Colonic mucosa (tissue), 4 donors: ENCODE measurements at regions not wholly inside any gene's neighbourhood (a gene's known extent, or its start where the extent isn't known, plus 50 kb on each side); places are given as distances from the start of the nearest gene placed in this dataset.

ENCODE experiments used
- DNase-seq: peaks from one replicate; pipeline ENCODE4 v3.0.0-alpha.2; 2020
- H3K27ac ChIP-seq: fragments of 200-600 bp; one replicate; pipeline ENCODE4 v1.8.0; 2021
- H3K27me3 ChIP-seq: fragments of 200-600 bp; one replicate; pipeline ENCODE4 v1.8.0; 2021
- H3K36me3 ChIP-seq: fragments of 200-600 bp; one replicate; pipeline ENCODE4 v1.8.0; 2021
- H3K4me1 ChIP-seq: fragments of 200-600 bp; one replicate; pipeline ENCODE4 v1.8.0; 2021; ENCODE audit warnings: mild to moderate bottlenecking
- H3K4me3 ChIP-seq: fragments of 200-600 bp; one replicate; pipeline ENCODE4 v1.8.0; 2021
- H3K9ac ChIP-seq, 2 donors: one replicate each; pipeline ENCODE4 v1.7.0; 2013; ENCODE audit warnings: control low read depth in 2 of 2, low read depth in 2 of 2, low read length in 2 of 2
- H3K9me3 ChIP-seq: fragments of 200-600 bp; one replicate; pipeline ENCODE4 v1.8.0; 2021
- intact Hi-C: fragments of 100-400 bp; cut with DNase I; formaldehyde crosslinking; loops from one replicate; pipeline ENCODE4 v1.14.1; 2022
- TF ChIP-seq, protein P1 (sequence below): fragments of 200-600 bp; IDR thresholded peaks from one replicate; pipeline ENCODE4 v1.8.0; 2022; ENCODE audit warnings: antibody characterized with exemption, mild to moderate bottlenecking
- donor health status: healthy.
- donor health status: DM: no; HTN: no; CAD: no.
- donor health status: DM: no; HTN: no; CAD: no.

DNA sequence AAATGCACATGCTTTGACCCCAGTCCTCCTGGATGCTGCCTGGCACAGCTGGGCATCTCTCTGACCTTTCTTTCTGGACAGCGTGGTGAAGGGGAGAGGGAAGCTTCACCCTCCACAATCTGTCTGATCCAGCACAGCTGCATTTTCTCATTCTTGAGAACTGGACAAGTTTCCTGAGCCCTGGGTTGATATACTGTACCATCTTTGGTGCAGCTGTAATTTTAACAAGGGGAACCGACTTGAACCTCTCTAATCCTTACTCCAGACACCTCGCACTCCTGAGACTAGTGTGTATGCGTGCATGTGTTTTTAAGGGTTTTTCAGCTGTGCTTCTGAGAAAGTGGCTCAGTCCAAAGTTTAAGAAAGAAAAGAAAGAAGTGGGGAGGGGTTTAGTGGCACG lies 655.7 kb downstream of the INHBA start:
- H3K4me1 ChIP-seq, result no peaks in the 10 kb centered on the region
- intact Hi-C loops, result loop anchor here (10.0 kb wide), 1 partner anchor 58 kb away; no protein-coding TSS in a partner anchor

DNA sequence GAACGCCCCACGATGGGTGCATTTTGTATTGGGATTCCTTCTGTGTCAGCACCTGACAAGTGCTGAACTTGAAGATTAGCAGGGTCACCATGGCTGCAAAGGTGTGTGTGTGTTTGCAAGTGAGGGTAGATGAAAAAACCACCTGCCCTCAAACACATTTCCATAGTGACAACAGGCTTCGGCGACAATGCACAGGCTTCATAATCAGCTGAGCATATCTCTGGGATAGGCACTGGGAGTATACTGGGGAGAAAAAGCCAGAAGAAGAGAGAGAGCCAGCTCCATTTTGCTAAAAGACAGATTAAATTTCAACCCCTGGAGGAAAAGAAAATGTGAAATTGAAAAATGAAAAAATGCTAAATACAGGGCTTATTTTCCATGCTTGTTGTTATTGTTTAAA lies 656.1 kb downstream of the INHBA start:
- no peaks in the 10 kb centered on the region for H3K9me3 ChIP-seq
- TF ChIP-seq, protein P1, sequence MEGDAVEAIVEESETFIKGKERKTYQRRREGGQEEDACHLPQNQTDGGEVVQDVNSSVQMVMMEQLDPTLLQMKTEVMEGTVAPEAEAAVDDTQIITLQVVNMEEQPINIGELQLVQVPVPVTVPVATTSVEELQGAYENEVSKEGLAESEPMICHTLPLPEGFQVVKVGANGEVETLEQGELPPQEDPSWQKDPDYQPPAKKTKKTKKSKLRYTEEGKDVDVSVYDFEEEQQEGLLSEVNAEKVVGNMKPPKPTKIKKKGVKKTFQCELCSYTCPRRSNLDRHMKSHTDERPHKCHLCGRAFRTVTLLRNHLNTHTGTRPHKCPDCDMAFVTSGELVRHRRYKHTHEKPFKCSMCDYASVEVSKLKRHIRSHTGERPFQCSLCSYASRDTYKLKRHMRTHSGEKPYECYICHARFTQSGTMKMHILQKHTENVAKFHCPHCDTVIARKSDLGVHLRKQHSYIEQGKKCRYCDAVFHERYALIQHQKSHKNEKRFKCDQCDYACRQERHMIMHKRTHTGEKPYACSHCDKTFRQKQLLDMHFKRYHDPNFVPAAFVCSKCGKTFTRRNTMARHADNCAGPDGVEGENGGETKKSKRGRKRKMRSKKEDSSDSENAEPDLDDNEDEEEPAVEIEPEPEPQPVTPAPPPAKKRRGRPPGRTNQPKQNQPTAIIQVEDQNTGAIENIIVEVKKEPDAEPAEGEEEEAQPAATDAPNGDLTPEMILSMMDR, result no peak
- no peaks in the 10 kb centered on the region for H3K4me1 ChIP-seq
- H3K9ac ChIP-seq, result no peak overlapping the region
- H3K36me3 ChIP-seq, result no peaks in the 10 kb centered on the region
- intact Hi-C loops, result loop anchor here (10.0 kb wide), 1 partner anchor 58 kb away; no protein-coding TSS in a partner anchor
- H3K27me3 ChIP-seq, result no peaks in the 10 kb centered on the region
- H3K4me3 ChIP-seq, result no peak overlapping the region
- no peak for DNase-seq
- H3K27ac ChIP-seq, result no peak overlapping the region

More for the DNA sequence above, 655.7 kb downstream of the INHBA start:
- Histone ChIP-seq H3K4me3 (no peak overlapping the region), H3K36me3 (no peaks in the 10 kb centered on the region), H3K9me3 (no peaks in the 10 kb centered on the region), H3K27ac (no peak overlapping the region), H3K9ac (no peak overlapping the region), H3K27me3 (no peaks in the 10 kb centered on the region)
- no peak for DNase-seq
- TF ChIP-seq, protein P1, result no peak

DNA sequence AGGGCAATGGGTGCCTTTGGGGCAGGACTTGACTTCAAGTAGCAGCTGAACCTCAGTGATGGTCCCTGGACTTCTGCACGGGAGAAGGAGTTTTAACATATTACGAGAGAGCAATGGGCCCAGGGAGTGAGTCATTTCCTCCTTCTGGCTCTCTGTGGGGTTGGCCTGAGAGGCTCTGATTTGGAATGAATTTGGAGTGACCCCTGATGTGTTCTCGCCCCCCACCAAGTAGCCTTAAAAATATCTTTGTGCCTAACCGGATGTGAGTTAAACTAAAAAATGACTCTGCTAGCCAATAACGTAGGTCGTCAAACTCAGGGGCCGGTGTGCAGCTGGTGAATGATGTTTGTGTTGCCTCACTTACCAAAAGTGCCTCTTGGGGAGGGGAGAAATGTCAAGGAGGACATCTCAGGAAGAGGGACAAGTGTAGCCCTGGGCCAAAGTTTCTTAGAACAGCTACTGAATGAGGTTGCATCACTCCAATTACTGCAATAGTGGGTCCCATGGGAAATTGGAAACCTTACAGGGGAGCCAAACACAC lies 656.6 kb downstream of the INHBA start:
- H3K4me3 ChIP-seq, result no peak overlapping the region
- no peak for DNase-seq
- TF ChIP-seq, protein P1, result no peak
- no peaks in the 10 kb centered on the region for H3K9me3 ChIP-seq
- H3K27me3 ChIP-seq, result no peaks in the 10 kb centered on the region
- intact Hi-C loops, result loop anchor here (10.0 kb wide), 1 partner anchor 59 kb away; no protein-coding TSS in a partner anchor
- H3K36me3 ChIP-seq, result no peaks in the 10 kb centered on the region
- no peaks in the 10 kb centered on the region for H3K4me1 ChIP-seq
- H3K27ac ChIP-seq, result no peak overlapping the region
- no peak overlapping the region for H3K9ac ChIP-seq

DNA sequence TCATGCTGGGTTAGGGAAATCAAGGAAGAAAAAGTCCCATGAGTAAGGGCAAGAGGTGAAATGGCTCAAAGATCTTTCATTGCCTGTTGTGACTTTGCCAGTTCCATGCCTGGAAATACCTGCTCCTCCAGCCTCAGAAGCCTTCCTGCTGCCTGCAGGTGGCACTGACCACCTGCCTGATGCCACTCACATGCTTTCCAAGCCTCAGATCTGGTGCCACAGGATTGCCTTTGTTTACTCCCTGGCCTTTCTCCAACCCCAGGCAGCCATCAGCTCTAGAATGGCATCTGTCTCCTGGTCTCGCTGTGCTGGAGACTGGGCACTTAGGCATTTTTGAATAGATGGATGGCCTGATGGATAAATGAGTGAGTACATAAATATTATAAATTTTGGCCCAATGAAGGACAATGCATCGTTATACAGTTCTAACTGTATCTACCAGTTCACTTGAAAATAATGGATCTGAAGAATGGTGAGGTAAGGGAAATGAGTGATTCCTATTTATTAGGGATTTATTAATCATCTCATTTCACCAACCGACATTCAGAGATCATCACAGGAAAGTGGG lies 657.2 kb downstream of the INHBA start:
- peak; percentile 46 for DNase-seq
- Histone ChIP-seq H3K27ac (no peak overlapping the region), H3K4me3 (no peak overlapping the region), H3K9me3 (no peaks in the 10 kb centered on the region), H3K27me3 (no peaks in the 10 kb centered on the region), H3K36me3 (no peaks in the 10 kb centered on the region), H3K4me1 (no peaks in the 10 kb centered on the region), H3K9ac (no peak overlapping the region)
- intact Hi-C loops, result loop anchor here (10.0 kb wide), 1 partner anchor 59 kb away; no protein-coding TSS in a partner anchor
- TF ChIP-seq, protein P1, result no peak

DNA sequence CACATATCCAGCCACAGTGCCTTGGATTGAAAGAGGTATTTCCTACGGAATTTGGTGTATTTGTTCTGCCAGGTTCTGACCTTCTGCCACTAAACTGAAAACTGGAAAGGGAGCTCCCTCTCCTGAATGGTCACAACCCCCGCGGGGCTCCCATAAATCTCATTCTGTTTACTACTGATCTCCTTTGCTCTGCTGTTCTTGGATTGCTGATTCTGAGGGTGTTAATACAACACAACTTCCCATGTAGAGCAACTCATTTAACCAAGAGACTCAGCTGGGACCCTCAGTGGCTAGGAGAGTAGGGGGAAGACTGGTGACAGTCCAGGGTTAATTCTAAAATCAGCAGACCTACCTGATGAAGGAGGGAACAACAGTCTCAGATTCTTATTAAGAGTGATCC lies 662.9 kb downstream of the INHBA start:
- Histone ChIP-seq H3K4me1 (no peaks in the 10 kb centered on the region), H3K27me3 (no peaks in the 10 kb centered on the region), H3K9me3 (no peaks in the 10 kb centered on the region), H3K9ac (no peak overlapping the region), H3K27ac (no peak overlapping the region), H3K36me3 (no peaks in the 10 kb centered on the region), H3K4me3 (no peak overlapping the region)
- TF ChIP-seq, protein P1, result no peak
- intact Hi-C loops, result loop anchor here (10.0 kb wide), 1 partner anchor 65 kb away; no protein-coding TSS in a partner anchor
- DNase-seq, result no peak
